ENCODE measurements at regions not wholly inside any gene's neighbourhood (a gene's known extent, or its start where the extent isn't known, plus 50 kb on each side); places are given as distances from the start of the nearest gene placed in this dataset.

DNA sequence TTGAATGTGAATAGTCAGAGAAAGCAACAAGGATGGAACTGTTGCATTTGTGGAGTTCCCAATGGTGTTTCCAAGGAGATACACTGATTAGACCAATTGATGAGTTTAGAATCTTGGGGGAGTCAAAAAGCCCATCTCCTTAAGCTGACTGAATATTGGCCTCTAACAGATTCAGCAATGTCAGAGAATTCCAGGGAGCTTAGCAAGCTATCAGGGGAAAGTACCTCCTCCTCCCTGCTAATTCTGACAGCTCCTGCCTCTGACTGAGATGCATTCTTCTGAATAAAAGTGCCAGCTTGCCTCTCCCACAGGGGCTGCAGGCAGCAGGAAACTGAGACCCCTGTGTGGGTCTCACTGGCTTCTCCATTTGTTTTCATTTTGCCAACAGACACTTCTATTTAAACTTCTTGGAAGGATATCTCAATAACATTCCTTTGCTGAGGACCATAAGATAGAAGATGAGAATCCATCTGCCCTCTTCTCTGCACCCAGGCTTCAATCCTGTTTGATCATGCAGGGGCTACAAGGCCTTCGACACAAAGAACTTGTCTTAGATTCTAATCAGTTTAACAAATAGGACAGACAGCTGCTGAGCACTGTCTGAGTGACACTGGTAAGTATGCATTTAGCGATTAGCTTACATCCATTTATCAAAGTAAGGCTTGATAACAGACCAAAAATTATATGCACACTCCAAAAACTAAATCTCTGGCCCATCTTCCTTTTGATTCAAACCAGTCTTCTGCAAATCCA, 1080.8 kb downstream of the TUSC7 start:
- no peak overlapping the region for H3K4me3 ChIP-seq
- H3F3A ChIP-seq (replicated peaks; ENCODE audit: low read depth) = no peaks in the 10 kb centered on the region
- ATAC-seq (peak; percentile 68), DNase-seq (ENCODE audit: low spot score) (peak; percentile 55)
- Mint-ChIP-seq H3K36me3 (ENCODE audit: low read depth) (no peaks in the 10 kb centered on the region), H3K4me1 (peaks cover 37% of the 10 kb centered on the region), H3K9me3 (no peaks in the 10 kb centered on the region), H3K27me3 (ENCODE audit: insufficient read depth, low read depth, poor library complexity) (peaks cover 6% of the 10 kb centered on the region), H3K4me3 (no peak overlapping the region), H3K27ac (no peak overlapping the region; the same call in 1 of the 2 replicates)
- no peaks in the 10 kb centered on the region for H3K9me2 ChIP-seq (ENCODE audit: insufficient read depth)
- no peaks in the 10 kb centered on the region for H3K79me2 ChIP-seq (replicated peaks; ENCODE audit: insufficient read depth)
- TF ChIP-seq NANOG (IDR thresholded peaks at IDR 0.05; ENCODE audit: borderline replicate concordance) (no peak), ZNF114 (CRISPR knock-in tag; IDR thresholded peaks at IDR 0.05) (no peak), STAT1 (IDR thresholded peaks at IDR 0.05; ENCODE audit: unreplicated experiment) (no peak), POLR2AphosphoS5 (IDR thresholded peaks at IDR 0.05; ENCODE audit: low read depth) (no peak)
- H2AFZ ChIP-seq = no peak overlapping the region
- no peaks in the 10 kb centered on the region for H4K20me1 ChIP-seq (replicated peaks; ENCODE audit: insufficient read depth)
- no peaks in the 10 kb centered on the region for H3K27me3 ChIP-seq (ENCODE audit: insufficient read depth)
- H3K27ac ChIP-seq (ENCODE audit: low read depth) = peak overlapping the region; percentile 27; the same call in 1 of the 2 replicates
- peaks cover 21% of the 10 kb centered on the region; the same call in 1 of the 2 replicates for H3K4me1 ChIP-seq (ENCODE audit: insufficient read depth)
- no peaks in the 10 kb centered on the region for H3K36me3 ChIP-seq (ENCODE audit: insufficient read depth)
- no peak overlapping the region for H3K4me2 ChIP-seq

DNA sequence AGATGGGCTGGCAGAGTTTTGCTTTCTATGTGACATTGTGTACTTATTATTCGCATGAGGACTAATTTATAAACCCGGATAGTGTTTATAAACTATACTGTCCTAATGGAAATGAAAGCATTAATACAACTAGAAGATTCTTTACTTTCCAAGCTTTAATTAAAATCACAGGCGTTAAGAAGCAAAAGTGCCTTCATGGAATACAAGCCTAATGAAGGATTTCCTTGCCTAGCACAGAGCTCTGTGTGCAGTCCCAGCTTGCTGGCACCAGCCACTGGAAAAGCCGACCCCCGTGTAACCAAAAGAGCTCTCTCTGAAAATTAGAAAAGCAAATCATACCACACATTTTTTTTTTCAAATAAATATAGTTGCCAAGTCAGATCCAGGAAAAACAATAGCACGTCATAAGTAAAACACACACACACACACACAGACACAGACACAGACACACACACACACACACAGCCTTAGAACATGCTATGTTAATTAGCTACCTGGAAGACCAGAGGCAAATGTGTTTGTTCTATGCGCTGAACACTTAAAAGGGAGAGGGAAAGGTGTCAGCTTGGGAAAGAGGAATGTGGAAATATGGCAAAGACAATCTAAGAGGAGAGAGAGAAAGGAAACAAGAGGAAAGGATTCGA, 1084.2 kb downstream of the TUSC7 start:
- Histone ChIP-seq H3K27me3 (ENCODE audit: insufficient read depth) (no peaks in the 10 kb centered on the region), H3K79me2 (replicated peaks; ENCODE audit: insufficient read depth) (no peaks in the 10 kb centered on the region), H3K4me2 (no peak overlapping the region), H3F3A (replicated peaks; ENCODE audit: low read depth) (no peaks in the 10 kb centered on the region), H2AFZ (no peak overlapping the region), H3K27ac (ENCODE audit: low read depth) (no peak overlapping the region), H4K20me1 (replicated peaks; ENCODE audit: insufficient read depth) (no peaks in the 10 kb centered on the region), H3K9me2 (ENCODE audit: insufficient read depth) (no peaks in the 10 kb centered on the region), H3K4me1 (ENCODE audit: insufficient read depth) (peaks cover 13% of the 10 kb centered on the region; the same call in 1 of the 2 replicates), H3K4me3 (no peak overlapping the region), H3K36me3 (ENCODE audit: insufficient read depth) (no peaks in the 10 kb centered on the region)
- no peaks in the 10 kb centered on the region for H3K36me3 Mint-ChIP-seq (ENCODE audit: low read depth)
- no peaks in the 10 kb centered on the region for H3K9me3 Mint-ChIP-seq
- H3K4me1 Mint-ChIP-seq = peaks cover 31% of the 10 kb centered on the region
- DNase-seq (ENCODE audit: low spot score) (peak; percentile 30), ATAC-seq (no peak)
- no peak overlapping the region for H3K4me3 Mint-ChIP-seq
- H3K27me3 Mint-ChIP-seq (ENCODE audit: insufficient read depth, low read depth, poor library complexity) = peaks cover 6% of the 10 kb centered on the region
- H3K27ac Mint-ChIP-seq = 0 out of 2 replicates have a peak overlapping the region, but pooled peaks have one; percentile 1
- TF ChIP-seq NANOG (IDR thresholded peaks at IDR 0.05; ENCODE audit: borderline replicate concordance) = no peak
- no peak for TF ChIP-seq JUNB (IDR thresholded peaks at IDR 0.05; ENCODE audit: unreplicated experiment)
- no peak for TF ChIP-seq CREB1 (CRISPR knock-in tag; IDR thresholded peaks at IDR 0.05; ENCODE audit: low read depth)
- TF ChIP-seq, protein P1, sequence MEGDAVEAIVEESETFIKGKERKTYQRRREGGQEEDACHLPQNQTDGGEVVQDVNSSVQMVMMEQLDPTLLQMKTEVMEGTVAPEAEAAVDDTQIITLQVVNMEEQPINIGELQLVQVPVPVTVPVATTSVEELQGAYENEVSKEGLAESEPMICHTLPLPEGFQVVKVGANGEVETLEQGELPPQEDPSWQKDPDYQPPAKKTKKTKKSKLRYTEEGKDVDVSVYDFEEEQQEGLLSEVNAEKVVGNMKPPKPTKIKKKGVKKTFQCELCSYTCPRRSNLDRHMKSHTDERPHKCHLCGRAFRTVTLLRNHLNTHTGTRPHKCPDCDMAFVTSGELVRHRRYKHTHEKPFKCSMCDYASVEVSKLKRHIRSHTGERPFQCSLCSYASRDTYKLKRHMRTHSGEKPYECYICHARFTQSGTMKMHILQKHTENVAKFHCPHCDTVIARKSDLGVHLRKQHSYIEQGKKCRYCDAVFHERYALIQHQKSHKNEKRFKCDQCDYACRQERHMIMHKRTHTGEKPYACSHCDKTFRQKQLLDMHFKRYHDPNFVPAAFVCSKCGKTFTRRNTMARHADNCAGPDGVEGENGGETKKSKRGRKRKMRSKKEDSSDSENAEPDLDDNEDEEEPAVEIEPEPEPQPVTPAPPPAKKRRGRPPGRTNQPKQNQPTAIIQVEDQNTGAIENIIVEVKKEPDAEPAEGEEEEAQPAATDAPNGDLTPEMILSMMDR (conservative IDR thresholded peaks at IDR 0.05; ENCODE audit: low read depth in 2 of 2) = no peak
- TF ChIP-seq EZH2phosphoT487 (IDR thresholded peaks at IDR 0.05; ENCODE audit: unreplicated experiment) = no peak
- TF ChIP-seq, protein P2, sequence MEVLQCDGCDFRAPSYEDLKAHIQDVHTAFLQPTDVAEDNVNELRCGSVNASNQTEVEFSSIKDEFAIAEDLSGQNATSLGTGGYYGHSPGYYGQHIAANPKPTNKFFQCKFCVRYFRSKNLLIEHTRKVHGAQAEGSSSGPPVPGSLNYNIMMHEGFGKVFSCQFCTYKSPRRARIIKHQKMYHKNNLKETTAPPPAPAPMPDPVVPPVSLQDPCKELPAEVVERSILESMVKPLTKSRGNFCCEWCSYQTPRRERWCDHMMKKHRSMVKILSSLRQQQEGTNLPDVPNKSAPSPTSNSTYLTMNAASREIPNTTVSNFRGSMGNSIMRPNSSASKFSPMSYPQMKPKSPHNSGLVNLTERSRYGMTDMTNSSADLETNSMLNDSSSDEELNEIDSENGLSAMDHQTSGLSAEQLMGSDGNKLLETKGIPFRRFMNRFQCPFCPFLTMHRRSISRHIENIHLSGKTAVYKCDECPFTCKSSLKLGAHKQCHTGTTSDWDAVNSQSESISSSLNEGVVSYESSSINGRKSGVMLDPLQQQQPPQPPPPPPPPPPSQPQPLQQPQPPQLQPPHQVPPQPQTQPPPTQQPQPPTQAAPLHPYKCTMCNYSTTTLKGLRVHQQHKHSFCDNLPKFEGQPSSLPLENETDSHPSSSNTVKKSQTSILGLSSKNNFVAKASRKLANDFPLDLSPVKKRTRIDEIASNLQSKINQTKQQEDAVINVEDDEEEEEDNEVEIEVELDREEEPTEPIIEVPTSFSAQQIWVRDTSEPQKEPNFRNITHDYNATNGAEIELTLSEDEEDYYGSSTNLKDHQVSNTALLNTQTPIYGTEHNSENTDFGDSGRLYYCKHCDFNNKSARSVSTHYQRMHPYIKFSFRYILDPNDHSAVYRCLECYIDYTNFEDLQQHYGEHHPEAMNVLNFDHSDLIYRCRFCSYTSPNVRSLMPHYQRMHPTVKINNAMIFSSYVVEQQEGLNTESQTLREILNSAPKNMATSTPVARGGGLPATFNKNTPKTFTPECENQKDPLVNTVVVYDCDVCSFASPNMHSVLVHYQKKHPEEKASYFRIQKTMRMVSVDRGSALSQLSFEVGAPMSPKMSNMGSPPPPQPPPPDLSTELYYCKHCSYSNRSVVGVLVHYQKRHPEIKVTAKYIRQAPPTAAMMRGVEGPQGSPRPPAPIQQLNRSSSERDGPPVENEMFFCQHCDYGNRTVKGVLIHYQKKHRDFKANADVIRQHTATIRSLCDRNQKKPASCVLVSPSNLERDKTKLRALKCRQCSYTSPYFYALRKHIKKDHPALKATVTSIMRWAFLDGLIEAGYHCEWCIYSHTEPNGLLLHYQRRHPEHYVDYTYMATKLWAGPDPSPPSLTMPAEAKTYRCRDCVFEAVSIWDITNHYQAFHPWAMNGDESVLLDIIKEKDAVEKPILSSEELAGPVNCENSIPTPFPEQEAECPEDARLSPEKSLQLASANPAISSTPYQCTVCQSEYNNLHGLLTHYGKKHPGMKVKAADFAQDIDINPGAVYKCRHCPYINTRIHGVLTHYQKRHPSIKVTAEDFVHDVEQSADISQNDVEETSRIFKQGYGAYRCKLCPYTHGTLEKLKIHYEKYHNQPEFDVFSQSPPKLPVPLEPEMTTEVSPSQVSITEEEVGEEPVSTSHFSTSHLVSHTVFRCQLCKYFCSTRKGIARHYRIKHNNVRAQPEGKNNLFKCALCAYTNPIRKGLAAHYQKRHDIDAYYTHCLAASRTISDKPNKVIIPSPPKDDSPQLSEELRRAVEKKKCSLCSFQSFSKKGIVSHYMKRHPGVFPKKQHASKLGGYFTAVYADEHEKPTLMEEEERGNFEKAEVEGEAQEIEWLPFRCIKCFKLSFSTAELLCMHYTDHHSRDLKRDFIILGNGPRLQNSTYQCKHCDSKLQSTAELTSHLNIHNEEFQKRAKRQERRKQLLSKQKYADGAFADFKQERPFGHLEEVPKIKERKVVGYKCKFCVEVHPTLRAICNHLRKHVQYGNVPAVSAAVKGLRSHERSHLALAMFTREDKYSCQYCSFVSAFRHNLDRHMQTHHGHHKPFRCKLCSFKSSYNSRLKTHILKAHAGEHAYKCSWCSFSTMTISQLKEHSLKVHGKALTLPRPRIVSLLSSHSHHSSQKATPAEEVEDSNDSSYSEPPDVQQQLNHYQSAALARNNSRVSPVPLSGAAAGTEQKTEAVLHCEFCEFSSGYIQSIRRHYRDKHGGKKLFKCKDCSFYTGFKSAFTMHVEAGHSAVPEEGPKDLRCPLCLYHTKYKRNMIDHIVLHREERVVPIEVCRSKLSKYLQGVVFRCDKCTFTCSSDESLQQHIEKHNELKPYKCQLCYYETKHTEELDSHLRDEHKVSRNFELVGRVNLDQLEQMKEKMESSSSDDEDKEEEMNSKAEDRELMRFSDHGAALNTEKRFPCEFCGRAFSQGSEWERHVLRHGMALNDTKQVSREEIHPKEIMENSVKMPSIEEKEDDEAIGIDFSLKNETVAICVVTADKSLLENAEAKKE (CRISPR knock-in tag; IDR thresholded peaks at IDR 0.05) = no peak
- no peak for TF ChIP-seq ZNF331 (CRISPR knock-in tag; IDR thresholded peaks at IDR 0.05; ENCODE audit: low read depth)
- TF ChIP-seq ZNF114 (CRISPR knock-in tag; IDR thresholded peaks at IDR 0.05) = no peak
- TF ChIP-seq POLR2AphosphoS5 (IDR thresholded peaks at IDR 0.05; ENCODE audit: low read depth) = no peak
- TF ChIP-seq, protein P3, sequence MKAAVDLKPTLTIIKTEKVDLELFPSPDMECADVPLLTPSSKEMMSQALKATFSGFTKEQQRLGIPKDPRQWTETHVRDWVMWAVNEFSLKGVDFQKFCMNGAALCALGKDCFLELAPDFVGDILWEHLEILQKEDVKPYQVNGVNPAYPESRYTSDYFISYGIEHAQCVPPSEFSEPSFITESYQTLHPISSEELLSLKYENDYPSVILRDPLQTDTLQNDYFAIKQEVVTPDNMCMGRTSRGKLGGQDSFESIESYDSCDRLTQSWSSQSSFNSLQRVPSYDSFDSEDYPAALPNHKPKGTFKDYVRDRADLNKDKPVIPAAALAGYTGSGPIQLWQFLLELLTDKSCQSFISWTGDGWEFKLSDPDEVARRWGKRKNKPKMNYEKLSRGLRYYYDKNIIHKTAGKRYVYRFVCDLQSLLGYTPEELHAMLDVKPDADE (IDR thresholded peaks at IDR 0.05) = no peak

Measured in GM23338 (cell line).